Uterus (tissue), 3 donors: ENCODE measurements at regions not wholly inside any gene's neighbourhood (a gene's known extent, or its start where the extent isn't known, plus 50 kb on each side); places are given as distances from the start of the nearest gene placed in this dataset.

Source experiments
- DNase-seq, 2 donors: peaks; one replicate each; pipeline ENCODE4 v3.0.0-alpha.2; 2019 to 2020
- H3K27ac ChIP-seq, 2 donors: fragments of 200-600 bp; sonication (generic); 1 replicate in 1 of 2; 2 replicates in 1 of 2; pipeline ENCODE4 v1.5.1; 2016 to 2018
- H3K27me3 ChIP-seq, 2 donors: fragments of 200-600 bp; sonication (generic); one replicate each; pipeline ENCODE4 v1.5.1; 2018 to 2019; ENCODE audit warnings: control low read depth in 1 of 2
- H3K36me3 ChIP-seq, 2 donors: fragments of 200-600 bp; sonication (generic); one replicate each; pipeline ENCODE4 v1.5.1; 2019; ENCODE audit warnings: control low read depth in 1 of 2
- H3K4me1 ChIP-seq, 2 donors: fragments of 200-600 bp; sonication (generic); one replicate each; pipeline ENCODE4 v1.5.1; 2018 to 2019; ENCODE audit warnings: control low read depth in 1 of 2
- H3K4me3 ChIP-seq, 2 donors: fragments of 200-600 bp; sonication (generic); 1 replicate in 1 of 2; 2 replicates in 1 of 2; pipeline ENCODE4 v1.5.1; 2018 to 2019; ENCODE audit warnings: mild to moderate bottlenecking in 1 of 2
- H3K9me3 ChIP-seq, 2 donors: fragments of 200-600 bp; sonication (generic); one replicate each; pipeline ENCODE4 v1.5.1; 2019; ENCODE audit warnings: control low read depth in 1 of 2
- POLR2A ChIP-seq, 2 donors: fragments of 450-650 bp; IDR thresholded peaks; one replicate each; pipeline ENCODE4 v1.6.1; 2016; ENCODE audit warnings: antibody characterized with exemption in 2 of 2, mild to moderate bottlenecking in 1 of 2, moderate library complexity in 1 of 2
- intact Hi-C: fragments of 100-400 bp; cut with DNase I; formaldehyde crosslinking; loops from one replicate; pipeline ENCODE4 v1.15.1; 2023; ENCODE audit warnings: low total_unique reads
- TF ChIP-seq, protein P1 (sequence below), 4 experiments: fragments of 200-600 bp in 2 of 4; fragments of 450-650 bp in 2 of 4; sonication (generic) in 2 of 4; IDR thresholded peaks; one replicate each; pipeline ENCODE4 v1.5.1; 2016 to 2019; ENCODE audit warnings: antibody characterized with exemption in 4 of 4, mild to moderate bottlenecking in 2 of 4, moderate library complexity in 1 of 4
- donor health status: DM: yes; HTN: yes; CAD: no.

DNA sequence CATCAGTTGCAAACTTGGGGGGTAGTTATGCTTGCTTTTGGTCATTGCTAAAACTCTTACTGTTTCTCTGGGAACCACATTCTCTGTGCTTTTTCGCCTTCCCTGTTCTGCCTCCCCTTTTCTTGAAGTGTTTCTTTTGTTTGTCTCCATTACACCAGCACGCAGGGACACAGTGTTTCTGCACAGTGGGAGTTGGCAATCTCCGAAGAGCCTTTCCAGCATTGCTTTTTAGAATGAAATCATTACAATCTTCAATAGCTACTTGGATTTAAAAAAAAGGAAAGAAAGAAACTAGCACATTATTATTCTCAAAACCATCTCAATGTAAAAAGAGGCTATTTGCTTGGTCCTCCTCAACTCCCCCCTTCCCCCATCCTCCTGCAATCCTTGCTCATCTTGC lies 536.7 kb upstream of the MMS22L start:
- Histone ChIP-seq H3K4me1 (no peaks in the 10 kb centered on the region), H3K9me3 (no peaks in the 10 kb centered on the region), H3K27ac (no peak overlapping the region), H3K36me3 (no peaks in the 10 kb centered on the region), H3K27me3 (no peaks in the 10 kb centered on the region), H3K4me3 (no peak overlapping the region)
- intact Hi-C loops: no loop called here
- TF ChIP-seq, protein P1, sequence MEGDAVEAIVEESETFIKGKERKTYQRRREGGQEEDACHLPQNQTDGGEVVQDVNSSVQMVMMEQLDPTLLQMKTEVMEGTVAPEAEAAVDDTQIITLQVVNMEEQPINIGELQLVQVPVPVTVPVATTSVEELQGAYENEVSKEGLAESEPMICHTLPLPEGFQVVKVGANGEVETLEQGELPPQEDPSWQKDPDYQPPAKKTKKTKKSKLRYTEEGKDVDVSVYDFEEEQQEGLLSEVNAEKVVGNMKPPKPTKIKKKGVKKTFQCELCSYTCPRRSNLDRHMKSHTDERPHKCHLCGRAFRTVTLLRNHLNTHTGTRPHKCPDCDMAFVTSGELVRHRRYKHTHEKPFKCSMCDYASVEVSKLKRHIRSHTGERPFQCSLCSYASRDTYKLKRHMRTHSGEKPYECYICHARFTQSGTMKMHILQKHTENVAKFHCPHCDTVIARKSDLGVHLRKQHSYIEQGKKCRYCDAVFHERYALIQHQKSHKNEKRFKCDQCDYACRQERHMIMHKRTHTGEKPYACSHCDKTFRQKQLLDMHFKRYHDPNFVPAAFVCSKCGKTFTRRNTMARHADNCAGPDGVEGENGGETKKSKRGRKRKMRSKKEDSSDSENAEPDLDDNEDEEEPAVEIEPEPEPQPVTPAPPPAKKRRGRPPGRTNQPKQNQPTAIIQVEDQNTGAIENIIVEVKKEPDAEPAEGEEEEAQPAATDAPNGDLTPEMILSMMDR (IDR thresholded peaks at IDR 0.05): no peak
- TF ChIP-seq POLR2A (IDR thresholded peaks at IDR 0.05): no peak
- DNase-seq: no peak

DNA sequence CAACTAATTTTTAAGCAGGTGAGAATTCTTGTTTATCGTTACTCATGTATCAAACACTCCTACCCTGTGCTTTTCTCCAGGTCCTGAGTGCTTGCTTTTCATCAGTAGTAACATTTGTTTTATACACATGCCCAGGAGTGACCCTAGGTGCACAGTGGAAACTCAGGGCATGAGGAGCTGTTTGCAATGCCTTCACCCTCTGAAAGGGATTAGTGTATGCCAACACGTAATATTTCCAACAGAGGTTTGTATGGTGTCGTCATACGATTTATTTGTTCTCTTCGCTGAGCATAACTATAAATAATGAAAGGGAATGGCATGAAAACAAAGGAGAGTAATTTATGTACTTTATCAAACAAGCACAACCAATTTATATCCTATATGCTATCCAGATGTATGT lies 537.4 kb upstream of the MMS22L start:
- Histone ChIP-seq H3K9me3 (no peaks in the 10 kb centered on the region), H3K4me3 (no peak overlapping the region), H3K27me3 (no peaks in the 10 kb centered on the region), H3K27ac (no peak overlapping the region), H3K36me3 (no peaks in the 10 kb centered on the region), H3K4me1 (no peaks in the 10 kb centered on the region)
- no peak for DNase-seq
- no peak for TF ChIP-seq POLR2A (IDR thresholded peaks at IDR 0.05)
- TF ChIP-seq, protein P1 (IDR thresholded peaks at IDR 0.05): no peak
- intact Hi-C loops: no loop called here

DNA sequence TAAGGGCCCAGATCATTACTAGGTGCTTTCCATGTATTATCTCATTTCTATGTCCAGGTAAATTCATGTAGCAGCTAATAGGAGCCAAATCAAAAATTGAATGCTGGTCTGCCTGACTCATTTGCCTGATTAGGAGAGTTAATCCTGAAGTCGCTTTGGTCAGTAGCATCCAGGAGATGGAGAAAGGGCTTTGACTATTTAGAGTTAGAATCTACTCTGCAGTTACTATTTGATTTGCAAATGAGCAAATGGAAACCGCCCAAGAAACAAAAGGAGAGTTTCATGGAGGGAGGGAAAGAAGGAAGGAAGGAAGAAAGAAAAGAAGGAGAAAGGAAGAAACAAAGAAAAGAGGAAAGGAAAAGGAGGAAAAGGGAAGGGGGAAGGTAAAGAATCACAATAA lies 539.6 kb upstream of the MMS22L start:
- TF ChIP-seq, protein P1 (IDR thresholded peaks at IDR 0.05): no peak
- TF ChIP-seq POLR2A (IDR thresholded peaks at IDR 0.05): no peak
- H3K27ac ChIP-seq: no peak overlapping the region
- H3K27me3 ChIP-seq: no peaks in the 10 kb centered on the region
- intact Hi-C loops: no loop called here
- no peaks in the 10 kb centered on the region for H3K36me3 ChIP-seq
- H3K4me3 ChIP-seq: no peak overlapping the region
- H3K4me1 ChIP-seq: no peaks in the 10 kb centered on the region
- H3K9me3 ChIP-seq: no peaks in the 10 kb centered on the region
- DNase-seq: no peak

DNA sequence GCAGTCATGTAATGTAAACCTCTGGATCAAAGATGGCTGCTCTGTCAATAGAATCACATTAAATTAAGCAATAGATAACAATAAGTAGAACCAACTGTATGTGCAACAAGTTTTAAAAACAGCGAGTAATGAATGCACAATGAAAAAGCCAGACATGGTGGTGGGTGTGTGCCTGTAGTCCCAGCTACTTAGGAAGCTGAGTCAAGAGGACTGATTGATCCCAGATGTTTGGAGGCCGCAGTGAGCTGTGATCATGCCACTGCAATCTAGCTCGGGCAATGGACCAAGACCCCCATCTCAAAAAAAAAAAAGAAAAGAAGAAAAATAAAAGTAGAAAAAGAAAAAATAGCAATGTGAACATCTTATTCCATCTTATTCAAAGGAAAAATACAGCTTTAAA lies 558.7 kb upstream of the MMS22L start:
- intact Hi-C loops: no loop called here
- H3K4me1 ChIP-seq: no peaks in the 10 kb centered on the region

DNA sequence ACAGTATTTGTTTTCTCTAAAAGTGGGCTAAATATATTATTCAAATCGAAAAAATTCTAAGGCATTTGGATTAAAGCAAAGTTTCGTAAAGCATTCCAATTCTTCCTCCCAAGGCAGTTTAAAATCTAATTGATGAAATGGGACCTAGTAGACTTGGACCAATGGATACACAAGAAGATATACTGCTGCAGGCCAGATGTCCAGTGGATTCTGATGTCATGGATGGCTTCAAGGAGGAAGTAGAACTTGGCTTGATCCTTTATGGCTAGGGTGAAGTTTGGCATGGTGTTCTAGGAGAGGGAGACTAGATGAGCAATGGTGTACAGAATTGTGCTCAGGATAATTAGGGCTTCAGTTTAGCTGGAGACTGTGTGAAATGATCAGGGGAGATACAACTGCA lies 559.5 kb upstream of the MMS22L start:
- H3K4me1 ChIP-seq: no peaks in the 10 kb centered on the region
- no peak for DNase-seq
- no peak overlapping the region for H3K4me3 ChIP-seq
- H3K27me3 ChIP-seq: no peaks in the 10 kb centered on the region
- TF ChIP-seq POLR2A (IDR thresholded peaks at IDR 0.05): no peak
- TF ChIP-seq, protein P1 (IDR thresholded peaks at IDR 0.05): no peak
- H3K9me3 ChIP-seq: no peaks in the 10 kb centered on the region
- H3K27ac ChIP-seq: no peak overlapping the region
- H3K36me3 ChIP-seq: no peaks in the 10 kb centered on the region
- intact Hi-C loops: no loop called here

More for the DNA sequence above, 558.7 kb upstream of the MMS22L start:
- Histone ChIP-seq H3K9me3 (no peaks in the 10 kb centered on the region), H3K4me3 (no peak overlapping the region), H3K27ac (no peak overlapping the region), H3K36me3 (no peaks in the 10 kb centered on the region), H3K27me3 (no peaks in the 10 kb centered on the region)
- no peak for TF ChIP-seq POLR2A (IDR thresholded peaks at IDR 0.05)
- TF ChIP-seq, protein P1 (IDR thresholded peaks at IDR 0.05): no peak
- DNase-seq: no peak
